H9 (cell line): ENCODE measurements at regions not wholly inside any gene's neighbourhood (a gene's known extent, or its start where the extent isn't known, plus 50 kb on each side); places are given as distances from the start of the nearest gene placed in this dataset.

Experiments
- DNase-seq: peaks from one replicate; pipeline ENCODE4 v3.0.0-alpha.2; 2017
- H2AFZ ChIP-seq: one replicate; pipeline ENCODE4 v1.6.1; 2013; ENCODE audit warnings: mild to moderate bottlenecking, low read length, control low read depth, moderate library complexity
- H2AK5ac ChIP-seq: 2 replicates; pipeline ENCODE4 v1.6.1; 2013; ENCODE audit warnings: low read length, control low read depth, mixed read lengths; ENCODE audit not compliant: insufficient read length
- H2BK120ac ChIP-seq: one replicate; pipeline ENCODE4 v1.6.1; 2013; ENCODE audit warnings: low read depth, mild to moderate bottlenecking, low read length, control low read depth, inconsistent platforms; ENCODE audit not compliant: poor library complexity, severe bottlenecking
- H2BK12ac ChIP-seq: 2 replicates; pipeline ENCODE4 v1.6.1; 2013; ENCODE audit warnings: low read length, control low read depth, mixed read lengths, low read depth; ENCODE audit not compliant: insufficient read length
- H2BK15ac ChIP-seq: 2 replicates; pipeline ENCODE4 v1.6.1; 2013; ENCODE audit warnings: low read depth, low read length, control low read depth
- H2BK20ac ChIP-seq: one replicate; pipeline ENCODE4 v1.6.1; 2013; ENCODE audit warnings: low read depth, mild to moderate bottlenecking, low read length, control low read depth, inconsistent platforms; ENCODE audit not compliant: poor library complexity, severe bottlenecking
- H2BK5ac ChIP-seq: 2 replicates; pipeline ENCODE4 v1.6.1; 2013; ENCODE audit warnings: low read length, control low read depth, mixed read lengths; ENCODE audit not compliant: insufficient read length
- H3K14ac ChIP-seq: 2 replicates; pipeline ENCODE4 v1.6.1; 2013; ENCODE audit warnings: low read length, control low read depth; ENCODE audit not compliant: insufficient read depth
- H3K18ac ChIP-seq: 2 replicates; pipeline ENCODE4 v1.6.1; 2013; ENCODE audit warnings: low read depth, mild to moderate bottlenecking, mixed read lengths, low read length, control low read depth; ENCODE audit not compliant: insufficient read length
- H3K23ac ChIP-seq: 2 replicates; pipeline ENCODE4 v1.6.1; 2013; ENCODE audit warnings: low read length, control low read depth, mixed read lengths, low read depth; ENCODE audit not compliant: insufficient read length
- H3K23me2 ChIP-seq: 2 replicates; pipeline ENCODE4 v1.6.1; 2013; ENCODE audit warnings: low read depth, mild to moderate bottlenecking, mixed read lengths, low read length, control low read depth; ENCODE audit not compliant: insufficient read length, poor library complexity, severe bottlenecking
- H3K27ac ChIP-seq: 2 replicates; pipeline ENCODE4 v1.5.1; 2013; ENCODE audit warnings: low read length, control low read depth, mixed read lengths, low read depth; ENCODE audit not compliant: insufficient read length
- H3K27me3 ChIP-seq: 2 replicates; pipeline ENCODE4 v1.6.1; 2013; ENCODE audit warnings: low read length, control low read depth, inconsistent platforms; ENCODE audit not compliant: insufficient read depth
- H3K4ac ChIP-seq: 2 replicates; pipeline ENCODE4 v1.6.1; 2013; ENCODE audit warnings: low read depth, mild to moderate bottlenecking, control low read depth, inconsistent platforms, low read length, moderate library complexity
- H3K4me1 ChIP-seq: 2 replicates; pipeline ENCODE4 v1.6.1; 2013; ENCODE audit warnings: low read length, control low read depth, inconsistent platforms; ENCODE audit not compliant: insufficient read depth
- H3K4me2 ChIP-seq: 2 replicates; pipeline ENCODE4 v1.6.1; 2013; ENCODE audit warnings: low read length, control low read depth, mixed read lengths; ENCODE audit not compliant: insufficient read length, insufficient read depth
- H3K56ac ChIP-seq: 2 replicates; pipeline ENCODE4 v1.6.1; 2013; ENCODE audit warnings: low read depth, mild to moderate bottlenecking, mixed read lengths, low read length, control low read depth; ENCODE audit not compliant: insufficient read length
- H3K79me1 ChIP-seq: 2 replicates; pipeline ENCODE4 v1.6.1; 2013; ENCODE audit warnings: low read depth, mild to moderate bottlenecking, moderate library complexity, low read length, control low read depth, inconsistent platforms; ENCODE audit not compliant: insufficient read depth, poor library complexity, severe bottlenecking
- H3K79me2 ChIP-seq: 2 replicates; pipeline ENCODE4 v1.6.1; 2013; ENCODE audit warnings: low read length, control low read depth, inconsistent platforms; ENCODE audit not compliant: insufficient read depth
- H3K9ac ChIP-seq: 2 replicates; pipeline ENCODE4 v1.6.1; 2013; ENCODE audit warnings: low read length, control low read depth, mixed read lengths; ENCODE audit not compliant: insufficient read length; ENCODE audit errors: extremely low read depth
- H3K9me3 ChIP-seq: one replicate; pipeline ENCODE4 v1.6.1; 2013; ENCODE audit warnings: low read depth, low read length, inconsistent platforms; ENCODE audit not compliant: control insufficient read depth
- H3T11ph ChIP-seq: one replicate; pipeline ENCODE4 v1.6.1; 2013; ENCODE audit warnings: mild to moderate bottlenecking, low read length, control low read depth, inconsistent platforms
- H4K20me1 ChIP-seq: one replicate; pipeline ENCODE4 v1.6.1; 2013; ENCODE audit not compliant: control insufficient read depth, insufficient read length, insufficient read depth
- H4K5ac ChIP-seq: 2 replicates; pipeline ENCODE4 v1.6.1; 2013; ENCODE audit warnings: low read depth, mild to moderate bottlenecking, mixed read lengths, low read length, control low read depth; ENCODE audit not compliant: insufficient read length
- H4K8ac ChIP-seq: replicated peaks from 2 replicates; pipeline ENCODE4 v1.6.1; 2013; ENCODE audit warnings: low read length, control low read depth, mixed read lengths, low read depth; ENCODE audit not compliant: insufficient read length
- H4K91ac ChIP-seq: 2 replicates; pipeline ENCODE4 v1.6.1; 2013; ENCODE audit warnings: low read depth, mild to moderate bottlenecking, moderate library complexity, mixed read lengths, low read length, control low read depth; ENCODE audit not compliant: insufficient read length
- H3K27ac Mint-ChIP-seq, 3 experiments: 2 replicates in 2 of 3; 3 replicates in 1 of 3; pipeline ENCODE4 v1.8.0; 2020 to 2021; ENCODE audit warnings: mixed read lengths in 3 of 3, mild to moderate bottlenecking in 1 of 3, moderate library complexity in 1 of 3
- H3K27me3 Mint-ChIP-seq: 2 replicates; pipeline ENCODE4 v1.8.0; 2021; ENCODE audit warnings: low read depth, mild to moderate bottlenecking, moderate library complexity, mixed read lengths
- H3K36me3 Mint-ChIP-seq, 3 experiments: 2 replicates in 2 of 3; 3 replicates in 1 of 3; pipeline ENCODE4 v1.8.0; 2020 to 2021; ENCODE audit warnings: low read depth in 3 of 3, mixed read lengths in 3 of 3; ENCODE audit not compliant: insufficient read depth in 1 of 3
- H3K4me1 Mint-ChIP-seq, 2 experiments: 2 replicates each; pipeline ENCODE4 v1.8.0; 2020; ENCODE audit warnings: mixed read lengths in 2 of 2
- H3K4me3 Mint-ChIP-seq, 2 experiments: 2 replicates in 1 of 2; 3 replicates in 1 of 2; pipeline ENCODE4 v1.8.0; 2020 to 2021; ENCODE audit warnings: mild to moderate bottlenecking in 2 of 2, mixed read lengths in 2 of 2, moderate library complexity in 1 of 2
- H3K9me3 Mint-ChIP-seq, 2 experiments: 2 replicates in 1 of 2; 3 replicates in 1 of 2; pipeline ENCODE4 v1.8.0; 2020; ENCODE audit warnings: mild to moderate bottlenecking in 2 of 2, mixed read lengths in 2 of 2, moderate library complexity in 1 of 2
- CTCF ChIP-seq: fragments of 200-600 bp; sonication (generic); conservative IDR thresholded peaks from 3 replicates; pipeline ENCODE4 v1.8.0; 2021; ENCODE audit warnings: antibody characterized with exemption, mild to moderate bottlenecking
- WGBS: extraction: QIAGEN DNeasy Blood & Tissue Kit; methylation state at CpG from one replicate; pipeline ENCODE4 v1.1.7; 2013; ENCODE audit warnings: missing lambda C conversion rate, low lambda C conversion rate, mixed read lengths; ENCODE audit not compliant: insufficient read length; ENCODE audit errors: extremely low coverage; 5-methylcytosine and 5-hydroxymethylcytosine counted together

DNA sequence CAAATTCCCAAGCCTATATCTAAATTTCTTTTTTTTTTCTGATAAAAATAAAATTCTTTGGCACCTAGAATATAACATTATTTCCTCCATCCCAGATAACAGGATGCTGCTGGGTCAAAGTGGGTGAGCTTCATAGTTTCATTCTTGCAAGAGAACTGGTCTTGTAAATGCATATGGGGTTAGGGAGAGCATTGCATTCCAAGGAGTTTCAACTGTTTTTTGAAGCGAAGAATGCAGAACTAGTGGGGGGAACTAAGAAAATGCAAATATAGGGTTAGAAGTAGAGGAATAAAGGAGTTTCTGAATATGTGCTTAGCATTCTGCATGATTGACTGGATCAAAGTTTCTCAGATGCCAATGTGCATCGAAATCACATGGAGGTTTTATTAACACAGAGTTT is 347.2 kb upstream of the XYLT1 start:
- Mint-ChIP-seq H3K27ac (peak overlapping the region in 1 of 3 experiments; percentile 21; a peak in 1 of 7 replicates), H3K4me1 (peaks cover 2 to 13% of the 10 kb centered on the region in 2 experiments; a peak in 3 of 4 replicates), H3K27me3 (peaks cover 1% of the 10 kb centered on the region), H3K36me3 (peaks cover 21 to 45% (median 27%) of the 10 kb centered on the region in 3 experiments), H3K9me3 (peaks cover 33 to 40% of the 10 kb centered on the region in 2 experiments), H3K4me3 (no peak overlapping the region)
- Histone ChIP-seq H3K79me1 (no peaks in the 10 kb centered on the region), H2BK15ac (no peak overlapping the region), H3K23ac (no peak overlapping the region), H4K8ac (no peak overlapping the region), H3K23me2 (no peaks in the 10 kb centered on the region), H2AFZ (no peak overlapping the region), H3K18ac (no peak overlapping the region), H3T11ph (no peak overlapping the region), H3K4me1 (no peaks in the 10 kb centered on the region), H3K27me3 (no peaks in the 10 kb centered on the region), H2BK120ac (no peak overlapping the region), H3K56ac (no peak overlapping the region), H3K14ac (no peak overlapping the region), H2BK12ac (no peak overlapping the region), H3K4ac (no peak overlapping the region), H2AK5ac (no peak overlapping the region), H4K5ac (no peak overlapping the region), H2BK20ac (no peak overlapping the region), H3K9me3 (peaks cover 23% of the 10 kb centered on the region), H2BK5ac (no peak overlapping the region), H3K4me2 (no peak overlapping the region), H4K20me1 (no peaks in the 10 kb centered on the region), H3K79me2 (no peaks in the 10 kb centered on the region), H3K27ac (no peak overlapping the region), H3K9ac (no peak overlapping the region), H4K91ac (no peak overlapping the region)
- TF ChIP-seq CTCF: no peak
- WGBS: no CpG with 5 or more reads among the region's 2 CpGs
- DNase-seq: no peak
